Stromal cell of bone marrow (primary cell): ENCODE measurements at regions not wholly inside any gene's neighbourhood (a gene's known extent, or its start where the extent isn't known, plus 50 kb on each side); places are given as distances from the start of the nearest gene placed in this dataset.
"Not testable (repeated sequence)": the region's sequence is repeated elsewhere in the genome, so short reads cannot be mapped to it uniquely, and the experiment has no call there.

Experiments used
- DNase-seq: peaks from one replicate; pipeline ENCODE4 v3.0.0-alpha.2; 2012; ENCODE audit warnings: low read depth

GRCh38 chr2:67103157-67103556 lies 294.0 kb upstream of the ETAA1 start:
- DNase-seq: no peak

DNA sequence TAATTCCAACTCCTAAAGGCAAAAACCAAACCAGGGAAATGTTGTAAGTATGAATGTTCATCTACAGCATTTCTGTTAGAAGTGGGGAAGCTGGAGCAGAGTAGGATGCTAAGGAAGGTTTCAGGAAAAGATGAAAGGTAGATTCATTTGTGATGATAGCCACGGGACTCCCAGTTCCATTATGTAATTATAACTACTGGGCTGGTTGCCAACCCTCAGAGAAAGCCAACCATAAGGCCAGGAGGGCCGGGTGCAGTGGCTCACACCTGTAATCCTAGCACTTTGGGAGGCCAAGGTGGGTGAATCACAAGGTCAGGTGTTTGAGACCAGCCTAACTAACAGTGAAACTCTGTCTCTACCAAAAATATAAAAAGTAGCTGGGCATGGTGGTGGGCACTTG lies 288.9 kb upstream of the ETAA1 start:
- no peak for DNase-seq

DNA sequence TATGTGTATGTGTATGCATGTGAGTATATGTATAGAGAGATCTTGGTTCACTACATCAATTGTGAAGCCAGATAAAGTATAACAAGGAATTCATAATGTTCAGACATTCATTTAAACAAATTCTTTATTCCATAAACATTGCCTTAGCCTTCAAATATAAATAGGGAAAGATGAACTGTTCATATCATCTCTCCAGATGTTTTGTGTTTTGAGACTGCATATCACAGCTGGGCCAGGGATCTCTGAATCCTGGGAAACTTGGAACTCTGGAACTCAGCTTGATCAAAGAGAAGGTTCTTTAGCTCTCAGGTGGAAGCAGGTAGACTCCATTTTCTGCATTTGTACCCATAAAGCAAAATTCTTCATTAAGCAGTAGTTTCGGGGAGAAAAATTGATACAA lies 272.6 kb upstream of the ETAA1 start:
- no peak for DNase-seq

DNA sequence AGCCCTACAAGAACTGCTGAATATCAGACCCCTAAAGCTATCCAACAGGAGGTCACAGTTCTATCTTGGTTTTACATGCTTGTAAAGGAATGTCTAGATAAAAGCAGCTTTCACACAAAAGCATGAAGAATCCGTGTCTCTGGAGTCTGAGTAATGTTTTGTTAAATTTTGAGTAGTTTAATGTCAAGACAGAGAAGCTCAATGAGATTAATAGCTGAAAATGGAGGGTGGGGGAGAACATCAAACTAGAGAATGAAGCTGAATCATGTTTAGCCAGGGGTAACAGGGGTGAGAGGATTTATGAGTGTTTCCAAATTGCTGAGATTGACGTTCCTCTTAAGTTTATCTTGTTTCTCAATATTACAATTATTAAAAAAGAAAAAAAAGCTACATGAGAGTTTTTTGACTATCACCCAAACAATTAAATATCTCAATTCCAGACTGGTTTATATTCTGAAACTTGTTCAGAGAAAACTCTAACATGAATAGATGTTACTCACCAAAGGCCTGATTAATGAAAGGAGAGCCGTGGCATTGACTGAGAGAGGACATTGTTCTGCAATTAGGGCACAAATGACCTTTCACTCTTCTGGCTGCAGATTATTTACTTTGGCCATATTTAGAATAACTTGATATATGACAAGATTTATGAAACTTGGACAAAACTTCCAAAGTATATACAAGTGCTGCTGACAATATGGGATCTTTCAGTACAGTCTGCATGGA lies 266.4 kb upstream of the ETAA1 start:
- no peak for DNase-seq

- DNase-seq: no peak
Measured at GRCh38 chr2:67131257-67131609, 265.9 kb upstream of the ETAA1 start.

GRCh38 chr2:67132441-67132940 lies 264.6 kb upstream of the ETAA1 start:
- not testable (repeated sequence) for DNase-seq

DNA sequence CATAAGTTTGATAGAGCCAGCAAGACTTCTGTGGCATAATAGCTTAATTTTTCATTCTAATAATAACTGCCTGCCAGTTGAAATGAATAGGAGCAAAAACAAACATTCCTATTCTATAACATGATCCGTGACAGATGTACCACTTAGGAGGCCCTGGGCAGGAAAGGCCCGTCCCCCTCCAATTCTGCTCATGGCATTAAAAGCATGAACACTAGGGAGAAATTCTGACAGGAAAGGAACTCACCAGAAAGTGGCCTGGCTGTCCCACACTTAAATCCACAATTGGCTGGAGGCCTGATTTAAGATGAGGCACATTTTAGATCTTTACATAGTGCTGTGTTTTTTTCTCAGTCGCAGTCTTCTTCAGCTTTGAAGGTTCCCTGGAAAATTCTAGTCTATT lies 261.9 kb upstream of the ETAA1 start:
- DNase-seq: no peak

DNA sequence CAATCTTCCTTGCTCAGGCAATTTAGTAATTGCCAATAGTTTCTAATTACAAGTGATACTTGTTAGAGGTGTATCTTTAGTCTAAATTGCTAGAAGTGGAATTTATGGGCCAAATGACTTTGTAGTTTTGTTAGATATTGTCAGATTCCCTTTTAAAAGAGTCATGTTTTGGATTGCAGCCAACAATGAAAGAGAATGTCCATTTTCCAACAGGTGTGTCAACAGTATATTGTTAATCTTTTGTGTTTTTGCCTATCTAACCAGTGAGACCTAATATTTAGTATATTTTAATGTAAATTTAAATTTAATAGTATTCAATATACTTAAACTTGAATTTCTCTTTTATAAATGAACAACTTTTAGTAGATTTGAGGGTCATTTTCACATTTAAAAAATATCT lies 259.4 kb upstream of the ETAA1 start:
- no peak for DNase-seq

GRCh38 chr2:67142071-67142470 lies 255.1 kb upstream of the ETAA1 start:
- no peak for DNase-seq

DNA sequence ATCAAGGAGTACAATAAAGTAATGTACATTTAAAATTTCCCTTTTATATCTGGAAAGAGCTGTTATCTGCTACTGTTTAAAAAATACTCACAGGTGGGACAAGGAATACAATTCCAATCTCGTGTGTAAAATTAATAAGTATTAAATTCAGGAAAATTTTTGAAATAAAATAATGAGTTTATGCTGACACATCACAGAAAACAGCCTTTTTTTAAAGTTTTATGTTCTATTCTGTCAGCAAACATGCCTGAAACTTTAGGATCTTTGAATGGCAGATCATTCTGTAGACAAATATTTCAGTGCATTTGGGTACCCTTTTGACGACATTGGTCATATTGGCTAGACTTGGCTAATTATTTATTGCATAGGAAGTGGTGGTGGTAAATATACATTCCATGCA lies 254.4 kb upstream of the ETAA1 start:
- DNase-seq: no peak

DNA sequence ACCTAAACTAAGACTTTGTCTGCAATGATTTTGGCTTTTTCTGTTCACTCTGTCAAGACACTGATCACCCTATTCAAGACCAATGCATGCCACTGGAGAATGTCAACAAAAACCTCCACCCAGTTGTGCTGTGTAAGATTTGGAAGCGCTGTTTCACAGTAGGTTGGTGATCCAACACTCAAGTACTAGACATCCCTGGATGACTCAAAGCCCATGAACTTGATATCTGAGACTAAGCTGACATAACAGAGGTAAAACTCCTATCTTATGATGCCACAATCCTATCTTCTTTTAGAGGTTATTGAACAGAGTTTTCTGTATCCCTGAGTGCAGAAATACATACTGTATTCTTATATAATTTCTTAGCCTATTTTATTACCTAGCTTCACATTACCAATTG lies 251.3 kb upstream of the ETAA1 start:
- no peak for DNase-seq

GRCh38 chr2:67156796-67157195 lies 240.3 kb upstream of the ETAA1 start:
- no peak for DNase-seq

GRCh38 chr2:67158718-67159117 lies 238.4 kb upstream of the ETAA1 start:
- DNase-seq: no peak

DNA sequence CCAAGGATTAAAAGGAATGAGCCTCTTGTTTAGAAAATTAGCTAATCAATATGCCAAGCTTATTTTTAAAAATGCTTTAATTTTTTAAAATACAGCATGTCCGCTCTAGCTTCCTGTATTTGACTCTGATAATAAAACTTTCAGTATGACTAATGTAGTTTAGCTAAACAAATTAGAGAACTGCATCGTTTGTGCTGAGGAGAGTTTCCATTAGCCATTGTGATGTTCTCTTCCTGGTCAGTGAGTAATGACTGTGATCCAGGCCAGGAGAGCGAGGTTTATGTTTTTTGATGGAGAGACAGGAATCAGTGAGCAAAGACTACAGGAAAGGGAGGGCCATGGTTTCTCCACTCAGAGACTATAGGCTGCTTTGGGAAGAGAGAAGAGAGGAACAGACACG lies 237.2 kb upstream of the ETAA1 start:
- DNase-seq: no peak

DNA sequence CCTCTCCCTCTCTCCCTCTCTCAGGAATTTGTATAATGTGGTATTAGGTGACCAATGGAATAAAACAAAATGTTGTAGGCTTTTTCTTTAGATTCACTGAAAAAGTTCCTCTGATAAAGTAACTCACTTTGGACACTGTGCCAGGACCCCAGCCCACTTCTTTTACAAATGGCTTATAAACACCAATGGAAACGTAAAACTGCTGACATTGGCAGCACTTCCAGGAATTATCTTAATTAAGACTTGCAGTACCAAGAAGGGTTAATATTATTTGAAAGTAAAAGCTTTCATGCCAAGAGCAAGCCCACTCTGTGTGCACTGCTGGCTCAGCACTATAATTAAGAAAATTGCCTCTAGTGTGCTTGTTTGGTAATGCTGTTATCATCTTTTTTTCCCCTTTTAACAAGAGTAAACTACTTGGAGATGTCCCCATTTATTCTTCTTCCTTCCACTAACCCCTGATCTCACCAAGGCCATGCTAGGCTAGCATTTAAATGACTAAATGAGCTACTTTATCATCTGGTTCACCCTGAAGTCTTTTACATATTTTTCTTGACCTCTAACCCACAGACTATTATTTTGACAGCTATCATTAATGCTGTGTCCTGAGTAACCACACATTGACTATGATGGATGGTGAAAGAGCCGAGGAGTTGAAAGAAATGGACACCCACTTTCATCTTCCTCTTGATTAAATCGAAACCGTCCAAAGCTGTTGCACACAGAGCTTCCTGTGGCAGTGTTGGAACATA lies 232.2 kb upstream of the ETAA1 start:
- no peak for DNase-seq

DNA sequence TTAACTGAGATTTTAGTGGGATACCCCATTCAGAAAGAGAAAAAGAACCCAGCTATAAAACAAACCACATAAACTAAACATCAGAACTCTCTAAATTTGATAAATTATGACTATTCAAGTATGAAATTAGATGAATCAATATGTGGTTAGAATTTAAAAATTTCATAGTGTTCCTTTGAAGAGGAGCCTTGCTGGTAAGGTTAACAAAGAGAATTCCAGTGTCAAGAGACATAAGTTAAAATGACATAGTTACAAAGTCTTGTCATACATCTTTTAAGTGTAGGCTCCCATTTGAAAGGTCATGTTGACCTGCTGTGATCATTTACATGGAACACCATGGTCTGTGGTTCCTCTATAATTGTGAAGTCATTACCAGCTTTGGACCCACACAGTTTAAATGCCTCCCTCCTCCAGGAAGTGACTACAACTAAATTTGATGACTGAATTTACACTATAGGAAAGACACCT lies 231.6 kb upstream of the ETAA1 start:
- no peak for DNase-seq

DNA sequence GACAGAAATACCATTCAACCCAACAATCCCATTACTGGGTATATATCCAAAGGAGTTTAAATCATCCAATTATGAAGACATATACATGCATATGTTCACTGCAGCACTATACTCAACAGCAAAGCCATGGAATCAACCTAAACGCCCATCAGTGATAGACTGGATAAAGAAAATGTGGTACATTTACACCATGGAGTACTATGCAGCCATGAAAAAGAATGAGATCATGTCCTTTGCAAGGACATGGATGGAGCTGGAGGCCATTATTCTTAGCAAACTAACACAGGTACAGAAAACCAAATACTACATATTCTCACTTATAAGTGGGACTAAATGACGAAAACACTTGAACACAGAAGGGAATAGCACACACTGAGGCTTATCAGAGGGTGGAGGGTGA lies 230.6 kb upstream of the ETAA1 start:
- DNase-seq: not testable (repeated sequence)

GRCh38 chr2:67169417-67170140 lies 227.6 kb upstream of the ETAA1 start:
- DNase-seq: no peak

GRCh38 chr2:67179526-67179925 lies 217.6 kb upstream of the ETAA1 start:
- no peak for DNase-seq

DNA sequence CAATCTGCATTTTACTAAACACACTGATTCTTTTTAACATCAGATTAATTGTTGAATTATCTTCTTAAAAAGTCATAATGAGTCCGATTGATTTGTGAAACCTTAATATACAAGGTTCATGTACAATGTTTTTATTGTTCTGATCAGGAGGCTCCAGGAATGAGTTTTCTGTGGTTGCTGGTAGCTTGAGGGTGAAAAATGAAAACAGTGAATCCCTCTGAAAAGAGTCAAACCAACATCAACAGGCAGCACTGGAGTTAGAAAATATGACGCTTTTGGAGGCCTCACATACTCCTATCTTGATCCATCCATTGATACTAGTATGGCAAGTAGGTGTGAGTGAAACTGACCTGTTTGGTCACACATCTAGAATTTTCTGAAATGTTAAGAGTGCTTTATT lies 216.3 kb upstream of the ETAA1 start:
- no peak for DNase-seq

DNA sequence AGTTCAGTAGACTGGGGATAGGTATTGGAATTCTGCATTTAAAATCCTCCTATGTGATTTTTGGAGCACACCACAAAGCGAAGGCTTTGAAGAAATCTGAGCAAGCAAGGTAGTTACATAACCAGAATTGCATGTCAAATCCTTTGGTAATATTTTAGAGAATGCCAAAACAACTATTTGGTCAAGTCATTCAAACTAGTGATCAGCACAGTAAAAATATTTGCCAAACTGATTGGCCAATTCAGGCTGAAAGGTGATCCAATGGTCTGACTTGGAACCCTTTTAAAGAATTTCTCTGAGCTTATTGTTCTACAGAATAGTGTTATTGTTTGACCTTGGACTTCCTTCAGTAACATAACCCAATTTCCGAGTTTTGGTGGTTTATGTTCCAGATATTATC lies 214.2 kb upstream of the ETAA1 start:
- no peak for DNase-seq

DNA sequence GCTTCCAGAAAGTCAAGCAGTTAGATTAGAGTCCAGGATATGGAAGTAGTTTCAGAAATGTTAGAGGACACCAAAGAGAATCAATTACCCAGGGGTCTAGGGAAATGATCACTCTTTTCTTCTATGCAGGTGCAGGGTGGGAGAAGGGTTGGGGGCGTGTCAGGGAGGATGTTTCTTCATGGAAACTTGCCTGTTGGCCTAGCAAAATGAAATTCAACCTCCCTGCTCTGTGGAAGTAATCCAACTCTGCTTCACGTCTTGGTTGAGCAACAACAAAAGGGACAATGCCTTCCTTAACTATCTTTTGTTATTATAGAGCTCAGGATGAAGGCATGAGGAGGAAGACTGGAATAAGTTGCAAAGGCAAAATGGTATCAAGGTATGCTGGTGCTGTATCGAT lies 210.8 kb upstream of the ETAA1 start:
- no peak for DNase-seq

DNA sequence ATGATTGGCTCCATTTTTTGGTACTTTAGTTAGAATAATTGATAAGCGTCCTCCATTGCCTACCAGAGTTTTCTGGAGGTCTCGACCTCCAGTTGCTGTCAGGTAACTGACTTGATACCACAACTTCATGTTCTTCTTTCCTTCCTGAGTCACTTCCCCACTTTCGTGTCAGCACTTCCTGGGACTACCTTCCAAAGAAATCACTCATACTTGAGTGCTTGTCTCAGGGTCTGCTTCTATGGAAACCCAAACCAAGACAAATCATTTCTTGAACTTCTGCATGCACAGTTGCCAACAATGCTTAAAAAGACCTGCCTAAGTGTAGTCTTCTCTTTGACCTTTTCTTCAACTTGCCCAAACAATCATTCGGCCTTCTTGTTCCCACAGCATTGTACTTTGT lies 210.3 kb upstream of the ETAA1 start:
- DNase-seq: no peak
